ENCODE measurements at regions not wholly inside any gene's neighbourhood (a gene's known extent, or its start where the extent isn't known, plus 50 kb on each side); places are given as distances from the start of the nearest gene placed in this dataset.

DNA sequence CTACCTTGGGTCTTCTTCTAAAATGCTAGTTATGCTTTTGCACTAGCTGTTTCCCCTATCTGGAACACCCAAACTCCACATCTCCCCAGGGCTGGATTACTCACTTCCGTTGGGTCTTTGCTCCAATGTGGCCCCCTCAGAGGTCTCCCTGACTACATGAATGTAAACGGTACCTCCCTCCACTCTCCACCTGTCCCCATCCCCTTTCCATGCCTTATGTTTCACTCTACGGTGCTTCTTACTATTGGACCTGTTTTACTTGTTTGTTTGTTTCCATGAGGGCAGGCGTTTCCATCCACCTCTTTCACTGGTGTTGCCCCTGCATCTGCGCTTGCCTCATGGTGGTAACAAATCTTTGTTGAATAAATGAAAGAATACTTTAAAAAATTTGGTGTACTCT, 256.4 kb downstream of the SNAPC1 start:
- DNase-seq, result no peak

DNA sequence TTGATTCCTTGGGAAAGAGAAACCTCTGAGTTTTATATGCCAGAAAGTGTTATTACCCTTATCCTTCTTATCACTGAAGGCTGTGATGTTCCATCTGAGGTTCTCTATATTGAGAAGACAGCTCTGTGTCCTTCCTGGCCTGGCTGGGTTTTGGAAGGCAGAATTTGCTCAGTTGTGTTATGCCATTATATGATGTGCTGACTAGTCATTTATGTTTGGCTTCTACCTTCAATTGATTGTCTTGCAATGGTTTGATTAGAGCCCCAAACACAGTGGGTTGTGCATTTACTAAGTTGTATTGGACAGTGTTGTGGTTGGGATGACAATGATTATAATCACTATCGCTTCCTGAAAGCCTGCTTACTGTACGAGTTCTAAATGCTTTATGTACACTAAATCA, 265.7 kb downstream of the SNAPC1 start:
- DNase-seq, result no peak

DNA sequence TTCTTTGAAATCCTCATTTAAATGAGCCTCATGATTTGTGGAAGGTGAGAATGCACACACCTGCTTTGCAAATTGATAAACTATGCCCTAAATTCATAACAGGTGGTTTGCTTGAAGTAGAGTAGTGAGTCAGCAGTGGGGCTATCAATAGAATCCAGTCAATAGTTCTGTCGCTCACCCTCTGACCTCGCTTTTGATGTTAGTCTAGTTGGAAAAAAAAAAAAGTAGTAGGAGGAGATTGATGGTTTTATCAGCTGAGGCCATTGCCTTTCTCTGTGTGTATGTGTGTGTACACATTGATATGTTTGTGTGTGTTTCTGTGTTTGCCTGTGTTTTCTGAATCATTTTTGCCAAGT, 267.3 kb downstream of the SNAPC1 start:
- DNase-seq, result no peak

DNA sequence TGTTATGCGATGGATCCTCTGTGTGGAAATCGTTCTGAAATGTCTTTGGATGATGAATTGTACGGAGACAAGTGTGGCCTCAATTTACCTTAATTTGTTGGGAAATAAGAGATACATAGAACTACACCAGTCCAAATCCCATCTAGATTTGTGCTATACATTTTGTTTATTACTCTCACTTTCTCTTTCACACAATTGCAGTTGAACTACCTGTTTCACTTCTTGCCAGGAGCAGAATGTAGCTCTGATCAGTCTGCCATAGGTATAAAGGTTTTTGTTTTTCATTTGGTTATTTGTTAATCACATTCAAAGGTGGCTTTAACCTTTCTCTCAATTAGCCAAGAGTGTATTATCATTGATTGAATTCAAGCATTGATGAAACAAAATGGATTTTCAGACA, 268.2 kb downstream of the SNAPC1 start:
- DNase-seq, result no peak

DNA sequence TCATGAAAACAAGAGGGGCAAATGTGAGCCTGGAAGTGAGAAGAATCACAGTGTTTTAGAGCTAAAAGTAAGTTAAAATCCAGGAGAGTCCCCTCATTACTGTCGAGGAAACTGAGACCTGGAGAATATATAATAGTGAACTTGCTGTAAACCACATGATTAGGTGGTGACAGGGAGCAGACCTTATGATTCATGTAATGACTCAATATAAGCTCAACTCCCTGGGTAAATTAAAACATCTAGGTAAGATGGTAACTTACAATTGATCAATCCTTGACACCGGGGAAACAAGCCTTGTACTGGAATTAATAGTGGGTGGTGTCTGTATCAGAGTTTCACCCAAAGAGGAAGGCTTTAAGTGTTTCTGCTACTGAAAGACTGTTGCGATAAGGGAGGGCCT, 269.3 kb downstream of the SNAPC1 start:
- no peak for DNase-seq

DNA sequence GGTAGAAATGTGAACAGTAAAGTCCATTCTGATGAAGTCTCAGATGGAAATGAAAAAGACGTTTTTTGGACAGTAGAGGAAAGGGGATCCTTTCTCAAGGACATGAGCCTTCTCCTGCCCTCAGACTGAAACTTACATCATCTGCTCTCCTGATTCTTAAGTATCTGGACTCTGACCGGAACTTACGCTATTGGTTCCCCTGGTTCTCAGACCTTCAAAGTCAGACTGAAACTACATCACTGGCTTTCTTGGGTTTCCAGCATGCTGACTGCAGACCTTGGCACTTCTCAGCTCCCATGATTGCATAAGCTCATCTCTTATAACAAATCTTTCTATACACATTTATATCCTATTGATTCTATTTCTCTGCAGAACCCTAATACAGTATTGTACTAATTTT, 291.0 kb downstream of the SNAPC1 start:
- DNase-seq, result no peak

DNA sequence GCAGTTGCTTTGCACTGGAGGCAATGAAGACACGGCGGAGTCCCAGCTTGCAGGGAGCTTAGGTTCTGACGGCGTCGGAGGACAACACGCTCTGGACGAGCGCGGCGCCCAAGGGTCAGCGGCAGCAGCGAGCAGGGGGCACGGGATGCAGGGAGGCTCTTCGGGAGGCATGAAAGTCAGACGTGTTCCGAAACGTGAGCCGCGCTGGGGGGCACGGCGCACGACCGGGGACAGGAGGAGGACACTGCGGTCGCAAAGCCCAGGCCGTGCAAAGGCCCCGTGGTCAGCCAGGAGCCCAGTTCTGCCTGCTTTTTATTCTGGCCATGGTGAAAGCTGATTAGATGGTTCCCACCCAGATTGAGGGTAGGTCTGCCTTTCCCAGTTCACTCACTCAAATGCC, 294.6 kb downstream of the SNAPC1 start:
- no peak for DNase-seq

DNA sequence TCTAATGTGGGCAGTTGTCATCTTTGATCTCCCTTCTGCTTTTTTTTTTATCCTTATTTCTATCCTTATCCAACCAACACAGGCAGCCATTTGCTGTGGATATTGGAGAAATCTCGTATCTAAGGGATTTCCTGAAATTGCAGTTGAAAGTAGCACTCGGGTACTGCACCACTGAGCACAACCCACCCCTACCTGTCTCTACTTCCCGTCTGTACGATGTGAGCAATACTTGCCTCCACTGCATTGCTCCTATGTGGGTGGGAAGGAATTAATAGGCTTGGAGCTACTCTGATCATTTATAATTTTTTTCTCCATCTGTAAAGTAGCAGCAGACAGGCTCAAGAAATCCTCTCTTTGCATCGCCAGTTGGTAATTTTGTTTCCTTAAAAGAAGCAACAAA, 300.4 kb downstream of the SNAPC1 start:
- no peak for DNase-seq

DNA sequence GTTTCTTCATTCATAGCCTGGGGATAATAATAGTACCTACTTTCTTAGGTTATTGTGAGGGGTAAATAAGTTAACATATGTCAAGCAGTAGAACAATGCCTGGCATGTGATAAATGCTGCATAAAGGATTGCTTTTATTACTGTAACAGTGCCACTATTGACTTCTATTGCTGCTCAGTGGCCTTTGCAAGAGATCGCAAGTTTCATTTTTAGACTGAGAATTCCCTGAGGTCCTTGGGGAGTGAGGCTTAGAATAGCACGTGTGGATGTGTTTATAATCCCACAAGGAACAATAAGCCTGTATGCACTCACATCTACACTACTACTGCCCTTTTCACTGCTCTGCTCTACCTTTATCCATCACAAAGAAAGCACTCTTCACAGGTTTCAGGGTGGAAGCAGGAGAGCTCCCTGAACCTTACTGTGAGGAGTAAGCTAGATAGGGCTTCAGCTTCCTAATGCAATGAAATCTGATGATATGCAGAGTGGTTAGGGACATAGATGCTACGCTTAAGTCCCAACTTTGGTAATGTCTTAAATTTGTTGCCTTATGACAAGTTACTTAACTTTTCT, 302.6 kb downstream of the SNAPC1 start:
- DNase-seq, result no peak

DNA sequence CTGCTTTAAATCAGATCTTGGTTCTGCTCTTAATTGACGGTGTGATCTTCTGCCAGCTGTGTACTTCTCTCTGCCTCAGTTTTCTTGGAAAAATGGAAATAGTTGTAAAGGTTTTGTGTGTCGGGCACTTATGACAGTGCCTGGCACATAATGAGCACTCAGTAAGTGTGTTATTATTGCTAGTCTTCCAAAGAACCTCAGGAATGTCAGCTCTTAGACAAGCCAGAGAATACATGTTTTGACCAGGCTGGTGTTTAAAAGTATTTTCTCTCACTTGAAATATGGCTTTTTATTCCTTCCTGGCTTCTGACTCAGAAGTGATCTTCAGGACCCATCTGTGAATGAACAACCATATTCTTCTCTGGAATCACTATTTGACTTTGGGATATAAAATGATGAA, 304.1 kb downstream of the SNAPC1 start:
- no peak for DNase-seq

DNA sequence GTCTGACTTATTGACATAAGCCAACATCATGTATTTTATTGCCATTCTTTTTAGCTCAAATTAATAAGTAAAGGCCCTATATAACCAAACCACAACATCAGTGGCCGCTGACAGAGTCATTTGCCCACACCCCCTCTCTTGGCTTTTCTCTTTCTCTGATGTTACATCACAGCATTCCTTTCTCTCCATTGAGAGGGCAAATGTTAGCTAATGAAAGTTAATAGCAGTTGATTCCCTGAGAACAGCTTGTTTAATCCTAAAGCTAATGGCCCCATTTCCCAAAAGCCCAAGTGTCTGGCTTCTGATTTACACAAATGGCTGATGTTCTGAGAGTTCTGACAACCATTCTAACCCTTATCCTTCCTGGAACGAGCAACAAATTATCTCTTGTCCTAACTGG, 308.8 kb downstream of the SNAPC1 start:
- no peak for DNase-seq

DNA sequence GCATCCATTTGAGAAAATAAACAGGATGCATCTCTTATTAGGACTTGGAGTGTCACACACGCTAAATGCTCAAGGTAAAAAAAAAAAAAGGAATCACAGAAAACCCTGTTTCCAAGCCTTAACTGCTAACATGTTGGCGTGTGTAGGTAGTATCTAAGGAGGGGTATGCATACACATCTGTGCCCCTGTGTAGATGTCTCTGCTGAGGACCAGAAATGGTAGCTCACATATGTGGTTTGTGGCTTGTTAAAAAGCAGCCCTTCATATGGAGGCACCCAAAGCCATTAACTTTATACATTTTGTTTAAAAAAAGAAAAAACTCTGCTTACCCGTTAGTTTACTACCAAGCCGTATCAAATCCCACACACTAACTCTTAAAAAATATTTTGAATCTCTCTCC, 314.1 kb downstream of the SNAPC1 start:
- no peak for DNase-seq

DNA sequence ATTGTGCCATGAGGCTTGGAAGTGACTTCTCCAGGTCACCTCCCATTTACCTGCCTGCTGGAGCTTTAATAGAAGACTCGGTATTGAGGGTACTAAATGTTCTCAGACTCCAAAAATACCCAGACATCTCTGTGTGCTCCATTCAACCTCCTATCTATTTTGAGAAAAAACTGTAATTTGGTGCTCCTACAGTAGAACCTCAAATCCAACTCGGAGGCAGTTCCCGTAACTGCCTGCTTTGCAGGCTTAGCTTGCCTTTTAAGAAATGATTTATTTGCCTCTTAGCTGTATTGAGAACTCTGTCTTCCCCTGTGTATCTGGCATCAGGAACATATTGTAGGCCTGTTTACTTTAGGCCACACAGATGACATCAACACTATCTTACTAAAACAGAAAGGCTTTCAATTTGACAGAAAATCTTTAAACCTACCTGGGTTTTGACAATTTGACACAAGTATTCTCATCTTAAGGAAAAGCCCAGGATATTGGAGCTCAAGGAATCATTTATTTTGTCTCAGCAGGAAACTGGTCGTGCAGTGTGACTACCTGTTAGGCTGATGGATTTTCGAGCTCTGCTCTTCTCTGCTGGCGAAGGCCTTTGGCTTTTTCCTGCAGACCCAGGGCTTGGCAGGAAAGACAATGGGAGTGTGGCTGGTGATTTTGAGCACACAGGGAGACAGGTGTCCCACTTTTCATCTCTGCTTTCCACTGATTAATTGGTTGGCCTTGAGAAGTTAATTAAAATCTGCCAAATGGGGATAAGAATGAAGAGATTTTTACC, 314.8 kb downstream of the SNAPC1 start:
- DNase-seq, result no peak

DNA sequence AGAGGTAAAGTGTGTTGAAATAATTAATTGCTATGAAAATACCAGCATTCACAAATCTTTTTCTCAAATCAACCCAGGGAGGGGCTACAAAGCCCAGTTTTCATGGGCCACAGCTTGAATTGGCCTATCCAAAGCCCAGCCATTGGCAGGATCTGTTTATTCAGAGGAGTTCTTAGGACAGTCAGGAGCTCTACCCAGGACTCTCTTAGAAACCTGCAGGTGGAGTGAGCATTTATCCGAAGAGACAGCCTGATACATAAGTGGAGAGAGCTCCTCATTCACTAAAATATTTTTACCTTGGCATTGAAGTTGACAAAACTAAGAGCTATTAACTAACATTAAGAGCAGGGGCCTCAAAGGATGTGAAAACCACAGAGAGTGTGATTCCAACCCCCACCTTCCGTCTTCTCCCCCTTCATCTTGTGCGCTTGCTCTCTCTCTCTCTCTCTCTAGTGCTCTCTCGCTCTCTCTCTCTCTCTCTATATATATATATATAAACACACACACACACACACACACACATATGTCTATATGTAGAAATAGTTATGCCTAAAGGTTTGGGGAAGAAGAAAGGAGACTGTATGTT, 315.5 kb downstream of the SNAPC1 start:
- no peak for DNase-seq

DNA sequence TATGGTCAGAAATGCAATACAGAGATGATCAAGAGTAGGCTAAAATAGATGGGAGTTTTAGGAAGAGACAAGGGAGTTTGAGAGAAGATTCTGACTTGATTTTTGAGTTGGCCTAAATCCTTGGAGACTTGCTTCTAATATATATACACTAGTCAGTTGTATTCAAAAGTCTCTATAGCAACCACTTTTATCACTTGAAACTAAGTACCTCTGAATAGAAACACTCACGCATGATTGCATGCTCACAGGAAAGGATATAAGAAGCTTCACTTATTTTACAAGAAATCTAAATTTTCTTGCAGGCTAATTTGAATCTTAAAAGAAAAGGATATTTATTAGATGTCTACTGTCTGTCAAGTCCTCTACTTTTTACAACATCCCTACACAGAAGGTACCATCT, 316.8 kb downstream of the SNAPC1 start:
- no peak for DNase-seq

DNA sequence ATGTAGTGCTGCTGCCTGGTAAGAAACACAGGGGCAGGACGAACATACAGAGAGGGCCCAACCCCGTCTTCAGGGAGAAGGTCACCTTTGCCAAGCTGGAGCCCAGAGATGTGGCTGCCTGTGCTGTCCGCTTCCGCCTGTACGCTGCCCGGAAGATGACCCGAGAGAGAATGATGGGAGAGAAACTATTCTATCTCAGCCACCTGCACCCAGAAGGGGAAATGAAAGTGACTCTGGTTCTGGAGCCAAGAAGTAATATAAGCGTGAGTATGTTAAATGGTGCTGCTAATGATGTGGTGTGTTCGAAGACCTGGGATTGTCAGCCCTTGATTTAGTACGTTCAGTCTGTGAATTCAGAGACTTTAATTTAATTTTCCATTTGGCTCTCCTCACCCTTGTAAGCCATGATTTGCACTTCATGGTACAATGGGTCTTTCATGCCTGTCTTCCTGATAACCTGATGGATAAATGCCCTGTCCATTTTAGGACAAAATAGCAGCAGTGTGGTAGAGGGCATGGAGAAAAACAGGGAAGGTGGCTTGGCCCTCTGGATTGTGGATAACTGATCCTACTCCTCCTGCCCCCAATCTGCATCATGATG, 318.9 kb downstream of the SNAPC1 start:
- DNase-seq, result no peak

DNA sequence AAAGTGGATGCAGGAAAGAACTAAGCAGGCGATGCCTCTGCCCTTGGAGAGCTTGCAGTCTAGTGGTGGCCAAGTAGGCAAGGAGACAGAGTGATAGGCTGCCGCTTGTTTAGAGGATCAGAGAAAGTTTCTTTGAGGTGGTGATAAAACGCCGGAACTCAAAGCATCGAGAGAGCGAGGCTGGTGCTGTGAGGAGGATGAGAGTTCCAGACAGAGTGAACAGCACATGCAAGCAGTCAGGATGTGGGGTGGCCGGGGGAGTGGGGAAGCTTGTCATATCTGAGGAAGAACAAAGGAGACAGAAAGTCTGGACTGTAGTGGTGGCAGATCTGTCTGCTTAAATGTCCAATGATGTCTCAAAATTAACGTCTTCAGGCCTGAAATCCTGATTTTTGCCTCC, 319.7 kb downstream of the SNAPC1 start:
- no peak for DNase-seq

DNA sequence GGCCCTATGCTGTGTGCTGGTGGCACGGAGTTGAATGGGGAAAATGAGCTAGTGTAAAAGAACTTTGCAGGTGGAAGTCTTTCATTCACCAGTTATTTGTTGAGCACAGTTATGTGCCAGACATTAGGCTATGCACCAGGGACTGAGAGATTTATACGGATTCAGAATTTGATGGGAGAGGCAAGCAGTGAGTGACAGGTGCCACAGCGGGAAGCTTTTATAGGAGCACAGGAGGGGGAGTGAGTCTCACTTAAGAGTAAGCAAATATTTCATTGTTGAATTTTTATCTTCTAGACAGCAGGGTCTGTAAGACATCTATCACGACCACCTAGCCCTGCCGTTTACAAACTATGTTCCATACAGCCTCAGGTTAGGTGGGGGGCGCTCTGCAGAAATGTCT, 320.6 kb downstream of the SNAPC1 start:
- DNase-seq, result no peak

DNA sequence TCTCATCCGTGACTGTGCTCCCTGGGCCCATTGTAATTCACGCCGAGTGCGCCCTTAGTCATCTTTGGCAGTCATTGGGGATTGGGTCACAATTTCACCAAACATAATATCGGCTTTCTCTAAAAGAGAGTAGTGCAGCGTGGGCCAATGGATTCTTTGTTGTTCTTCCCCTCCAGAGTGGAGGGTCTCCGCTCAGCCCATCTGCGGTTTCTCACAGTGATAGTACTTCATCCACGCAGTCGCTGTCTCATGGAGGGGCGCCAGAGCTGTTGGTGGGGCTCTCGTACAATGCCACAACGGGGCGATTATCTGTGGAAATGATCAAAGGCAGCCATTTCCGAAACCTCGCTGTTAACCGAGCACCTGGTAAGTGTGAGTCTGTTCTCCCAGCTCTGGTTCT, 321.8 kb downstream of the SNAPC1 start:
- no peak for DNase-seq

DNA sequence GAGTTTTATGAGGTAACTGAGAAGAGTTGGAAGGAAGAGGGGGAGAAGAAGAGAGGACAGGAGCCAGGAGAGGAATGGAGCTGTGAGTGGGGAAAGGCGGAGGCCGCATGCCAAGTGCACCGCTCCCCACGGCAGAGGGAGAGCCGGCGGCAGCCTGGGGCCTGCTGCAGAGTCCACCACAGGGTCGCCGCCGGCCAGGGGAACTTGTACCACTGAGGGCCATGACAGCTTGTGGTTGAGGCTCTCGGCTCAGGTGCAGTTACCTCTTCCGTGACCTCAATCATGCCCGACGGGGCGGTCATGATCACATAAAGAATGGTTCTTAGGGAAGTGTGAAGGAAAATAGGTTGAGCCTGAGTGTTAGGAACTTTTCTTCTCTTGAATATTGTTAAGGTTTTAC, 325.0 kb downstream of the SNAPC1 start:
- DNase-seq, result no peak

DNA sequence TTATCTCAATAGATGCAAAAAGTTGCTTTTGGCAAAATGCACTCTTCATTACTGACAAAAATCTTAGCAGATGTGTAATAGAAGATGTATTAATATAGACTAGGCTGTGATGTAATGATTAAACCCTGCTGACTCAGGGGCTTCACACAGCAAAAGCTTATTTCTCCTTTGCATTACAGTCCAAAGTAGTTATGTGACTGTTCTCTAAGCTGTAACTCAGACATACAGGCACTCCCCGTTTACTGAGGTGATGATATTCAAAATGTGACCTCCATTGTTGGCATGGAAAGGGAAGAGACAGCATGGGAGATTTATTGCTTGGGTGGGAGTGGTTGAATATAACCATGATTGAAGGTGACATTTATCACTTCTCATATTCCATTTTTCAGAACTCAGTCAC, 331.5 kb downstream of the SNAPC1 start:
- no peak for DNase-seq

DNA sequence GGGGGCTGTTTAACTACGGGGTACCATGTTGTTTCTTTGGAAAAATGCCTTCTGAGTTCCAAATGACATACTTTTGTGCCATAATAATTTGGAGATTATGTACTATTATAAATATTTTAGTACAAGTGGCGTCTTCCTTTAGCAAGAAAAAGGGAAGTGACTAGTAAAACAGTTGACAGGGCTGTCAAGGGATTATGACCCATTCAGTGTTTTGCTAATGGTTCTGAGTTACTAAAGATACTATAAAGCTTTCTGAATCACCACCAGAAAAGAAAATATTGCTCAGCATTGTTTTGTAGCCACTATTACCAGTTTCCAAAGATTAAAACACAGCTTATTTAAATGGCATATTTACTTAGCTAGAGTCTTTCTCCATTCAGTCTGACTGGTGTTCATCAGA, 334.9 kb downstream of the SNAPC1 start:
- DNase-seq, result no peak

DNA sequence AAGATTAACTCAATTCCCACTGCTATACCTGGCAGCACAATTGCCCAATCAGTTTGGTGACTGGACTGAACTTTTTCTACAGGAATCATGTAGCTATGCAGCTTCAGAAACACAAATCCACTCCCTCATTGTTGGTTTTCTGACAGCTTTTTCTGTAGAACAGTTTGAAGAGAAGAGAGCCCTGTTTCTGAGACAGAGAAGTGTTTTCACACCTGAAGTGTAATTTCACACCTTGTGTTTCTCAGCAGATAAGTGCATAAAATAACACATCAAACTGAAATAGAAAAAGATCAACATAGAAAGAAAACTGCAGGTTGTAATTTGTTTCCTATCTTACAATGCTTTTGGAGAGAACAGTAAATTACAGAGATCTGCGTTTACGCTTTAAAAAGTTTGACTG, 335.6 kb downstream of the SNAPC1 start:
- DNase-seq, result no peak

DNA sequence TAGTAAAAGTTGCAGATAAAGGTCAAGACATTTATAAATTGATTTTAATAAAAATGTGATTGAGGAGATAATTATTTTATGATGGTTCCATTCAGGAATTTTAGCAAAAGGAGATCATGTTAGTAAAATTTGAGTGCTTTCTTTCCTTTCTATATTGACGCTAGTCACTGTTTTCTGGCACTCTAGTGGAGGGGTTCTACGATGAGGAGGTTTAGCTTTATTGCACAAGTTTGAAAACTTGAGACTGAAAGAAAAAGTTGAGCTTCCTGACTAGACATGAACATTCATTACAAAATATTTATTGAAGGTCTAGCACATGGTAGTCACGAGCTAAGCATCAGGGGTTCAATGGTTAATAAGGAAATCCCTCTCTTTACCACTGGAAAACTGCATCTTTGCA, 336.1 kb downstream of the SNAPC1 start:
- no peak for DNase-seq

DNA sequence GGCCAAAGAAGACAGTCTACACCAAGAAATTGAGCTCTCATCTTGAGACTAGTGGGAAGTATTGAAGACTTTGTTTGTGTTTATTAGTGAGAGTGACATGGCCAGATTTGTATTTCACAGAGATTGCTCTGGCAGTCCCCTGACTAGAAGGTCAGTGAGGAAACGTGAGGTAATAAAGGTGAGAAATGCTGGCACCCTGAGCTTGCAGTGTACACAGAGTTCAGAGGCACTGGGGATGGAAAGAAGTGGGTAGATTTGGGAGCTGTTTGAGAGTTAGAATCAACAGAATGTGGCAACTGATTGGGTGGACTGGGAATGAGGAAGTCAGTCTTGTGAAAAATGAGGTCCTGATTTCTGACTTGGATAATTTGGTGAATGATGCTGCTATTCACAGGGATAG, 336.9 kb downstream of the SNAPC1 start:
- no peak for DNase-seq

Data from DMS153 (cell line).